HG02870 (cell line): ENCODE measurements at regions not wholly inside any gene's neighbourhood (a gene's known extent, or its start where the extent isn't known, plus 50 kb on each side); places are given as distances from the start of the nearest gene placed in this dataset.
A peak's percentile ranks its signal among the peaks of the same experiment; 100 is the strongest.
"Not testable (repeated sequence)": the region's sequence is repeated elsewhere in the genome, so short reads cannot be mapped to it uniquely, and the experiment has no call there.

Source experiments
- ATAC-seq: cut with Tn5 transposase; IDR thresholded peaks from one replicate; pipeline ENCODE4 v1.9.1; 2021; ENCODE audit warnings: mild to moderate bottlenecking, moderate library complexity; ENCODE audit not compliant: unreplicated experiment

DNA sequence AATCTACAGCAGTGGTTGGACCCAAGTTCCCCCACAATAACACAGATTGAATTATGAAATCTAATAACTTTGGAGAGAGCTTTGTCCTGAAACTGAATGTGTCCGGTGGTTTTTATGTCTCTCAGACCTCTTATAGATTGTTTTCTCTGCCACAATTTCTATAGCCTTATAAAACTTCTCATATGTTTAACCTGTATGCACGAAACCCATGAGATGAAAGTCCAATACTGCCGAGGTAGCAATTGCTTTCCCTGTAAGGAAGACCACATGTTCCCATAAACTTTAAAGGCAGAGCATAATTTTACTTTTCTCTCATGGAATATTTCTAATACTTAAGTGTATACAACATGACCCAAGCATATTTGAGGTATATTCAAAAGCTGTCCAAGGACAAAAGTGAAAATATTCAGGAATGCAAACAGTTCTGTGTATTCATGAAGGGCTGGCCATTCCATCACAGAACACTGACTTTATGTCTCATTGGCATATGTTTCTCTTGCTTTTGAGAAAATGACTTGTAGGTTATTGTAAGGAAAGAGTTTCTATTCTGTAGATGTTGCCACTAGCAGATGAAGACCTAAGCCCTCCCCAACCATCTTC is 94.4 kb upstream of the TLE4 start:
- no peak for ATAC-seq

DNA sequence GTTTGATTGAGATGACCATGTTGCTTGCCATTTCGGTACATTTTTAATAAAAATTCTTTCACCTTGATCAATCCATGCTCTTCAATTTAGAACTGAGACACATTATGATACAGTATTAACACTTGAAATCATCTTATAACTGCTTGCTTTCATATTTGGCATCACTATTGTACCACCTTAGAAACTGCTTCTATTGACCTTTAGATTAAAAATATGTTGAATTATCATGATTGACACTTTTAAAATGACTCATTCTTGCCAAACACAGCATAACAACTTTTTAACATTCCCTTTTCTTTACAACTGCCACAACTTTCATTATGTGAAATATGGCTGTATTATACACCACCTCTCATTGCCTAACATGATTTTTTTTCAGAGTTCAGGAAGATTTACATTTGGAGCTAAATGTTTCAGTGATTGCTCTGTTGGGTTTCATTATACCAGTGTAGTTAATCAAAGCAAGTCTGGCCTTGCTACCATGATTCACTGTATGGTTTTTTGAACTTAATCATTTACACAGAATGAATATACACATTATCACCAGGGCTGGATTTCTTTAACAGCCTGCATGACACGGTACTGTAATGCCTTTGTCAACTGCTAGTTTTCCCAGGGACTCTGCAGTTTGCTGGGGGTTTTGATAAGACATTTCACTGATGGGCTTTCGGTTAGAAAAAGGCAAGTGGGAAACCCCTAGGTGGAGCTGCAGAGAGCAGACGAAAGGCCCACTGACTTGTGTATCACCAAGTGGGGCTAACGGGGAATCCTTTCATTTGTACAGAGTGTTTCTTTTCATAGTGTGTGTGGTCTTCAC is 93.6 kb upstream of the TLE4 start:
- ATAC-seq, result peak; percentile 83

DNA sequence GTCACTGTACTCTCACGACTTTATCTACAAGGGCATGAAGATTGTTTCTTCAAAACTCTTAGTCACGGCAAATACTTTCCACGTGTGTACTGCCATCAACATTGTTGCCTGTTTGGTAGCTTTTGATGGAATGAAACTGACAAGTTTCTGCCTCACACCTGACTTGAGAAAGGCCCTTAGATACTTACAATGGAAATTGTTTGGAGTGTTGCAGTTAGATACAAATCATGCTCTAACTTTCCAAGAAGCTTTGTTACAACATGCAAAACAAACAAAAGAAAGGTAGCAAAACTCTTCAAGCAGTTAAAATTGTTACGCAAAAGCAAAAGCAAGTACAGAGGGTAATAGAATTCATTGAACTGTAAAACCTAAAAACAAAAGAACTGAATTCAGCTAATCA is 91.1 kb upstream of the TLE4 start:
- no peak for ATAC-seq

DNA sequence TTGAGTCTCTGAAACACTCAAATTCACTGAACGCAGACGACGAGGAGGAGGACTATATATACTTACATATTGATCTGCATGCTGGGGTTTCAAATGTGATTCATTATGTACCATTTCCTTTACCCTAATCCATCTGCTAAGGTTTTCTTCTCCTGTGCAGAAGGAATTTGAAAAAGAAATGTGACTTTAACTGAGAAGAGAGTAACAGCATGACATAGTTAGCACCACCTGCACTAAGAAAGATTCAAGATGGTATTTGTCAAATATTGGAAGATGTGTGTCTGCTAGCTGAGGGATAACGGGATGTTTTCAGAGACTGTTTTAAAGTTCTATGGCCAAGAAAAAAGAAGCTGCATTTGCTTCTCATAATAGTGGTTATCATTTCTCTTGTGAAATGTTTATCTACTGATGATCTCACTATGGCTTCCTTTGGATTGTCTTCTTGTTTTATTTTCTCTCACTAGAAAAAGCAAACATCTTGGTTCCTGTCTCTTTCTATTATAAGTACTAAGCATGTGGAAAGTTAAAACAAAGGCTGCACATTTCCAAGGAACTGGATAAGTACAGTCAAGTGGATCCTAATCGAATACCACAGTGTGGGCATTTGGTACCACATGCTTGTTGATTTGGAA is 89.8 kb upstream of the TLE4 start:
- ATAC-seq, result no peak

DNA sequence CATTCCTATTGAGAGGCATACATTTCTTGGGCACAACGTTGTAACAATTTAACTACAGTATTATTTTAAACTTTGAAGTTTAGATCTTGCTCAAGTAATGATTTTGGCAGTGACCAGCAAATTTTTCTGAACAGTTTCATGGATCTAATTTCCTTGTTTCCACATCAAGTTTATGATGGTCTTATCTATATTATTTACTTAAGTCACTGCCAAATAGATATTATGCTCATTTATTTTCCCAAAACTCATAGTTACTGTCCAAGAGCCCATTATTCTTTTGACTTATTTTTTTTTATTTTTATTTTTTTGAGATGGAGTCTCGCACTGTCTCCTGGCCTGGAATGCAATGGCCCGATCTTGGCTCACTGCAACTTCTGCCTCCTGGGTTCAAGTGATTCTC is 86.5 kb upstream of the TLE4 start:
- ATAC-seq, result no peak

DNA sequence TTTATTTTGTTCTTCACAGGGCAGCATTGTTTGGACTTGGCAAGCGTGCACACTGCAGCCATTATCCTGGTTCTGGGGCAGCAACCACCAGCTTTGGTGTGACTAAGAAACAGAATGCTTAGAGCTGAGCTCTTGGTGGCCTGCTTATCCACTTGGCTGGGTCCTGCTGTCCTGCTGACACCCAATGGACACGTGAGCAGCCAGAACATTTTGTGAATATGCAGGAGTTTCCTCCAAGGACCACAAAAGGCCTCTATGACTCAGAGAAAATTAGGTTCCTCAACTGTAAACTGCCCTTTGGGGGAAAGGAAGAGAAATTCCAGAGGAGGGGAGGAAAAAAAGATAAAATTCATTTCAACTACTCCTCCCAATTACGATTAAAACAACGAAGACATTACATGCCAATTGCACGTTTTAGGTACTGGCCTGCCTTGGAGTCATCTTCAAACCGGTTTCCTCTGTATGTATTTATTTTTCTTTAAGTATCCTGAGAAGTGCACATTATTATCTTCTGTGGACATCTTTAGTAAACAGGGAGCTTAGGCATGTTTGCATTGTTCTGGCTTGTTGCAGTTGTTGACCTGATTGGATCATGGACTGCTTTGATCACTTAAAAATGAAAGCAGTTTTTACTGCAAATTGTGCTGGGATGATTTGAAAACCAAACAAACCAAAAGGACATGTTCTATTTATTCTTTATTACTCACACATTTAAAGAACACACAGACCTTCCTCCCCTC is 82.3 kb upstream of the TLE4 start:
- no peak for ATAC-seq

DNA sequence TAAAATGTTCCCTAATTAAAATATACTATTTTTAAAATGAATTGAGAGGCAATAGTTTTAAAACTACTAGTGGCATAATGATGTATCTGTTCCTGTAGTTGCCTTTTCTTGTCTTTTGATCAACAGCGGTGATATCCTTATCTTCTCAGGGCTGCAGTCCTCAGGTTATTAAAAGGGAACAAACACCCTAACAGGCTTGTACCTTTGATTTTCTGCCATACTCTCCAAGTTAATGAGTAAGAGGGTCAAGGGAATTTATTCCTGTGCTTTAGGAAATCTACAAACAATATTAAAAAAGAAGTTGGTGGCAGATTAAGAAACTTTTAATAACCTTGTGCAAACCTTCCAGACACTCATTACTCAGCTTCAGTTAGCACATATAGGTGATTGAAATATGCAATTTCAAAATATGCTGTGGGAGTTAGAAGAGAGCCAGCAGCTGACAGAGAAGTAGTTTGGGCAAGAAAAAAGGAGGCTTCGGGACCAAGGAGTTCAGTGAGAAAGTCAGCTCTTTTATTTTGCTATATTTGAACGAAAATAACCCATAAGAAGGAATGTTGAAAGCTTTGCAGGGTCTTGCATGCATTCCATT is 81.0 kb upstream of the TLE4 start:
- ATAC-seq, result no peak

DNA sequence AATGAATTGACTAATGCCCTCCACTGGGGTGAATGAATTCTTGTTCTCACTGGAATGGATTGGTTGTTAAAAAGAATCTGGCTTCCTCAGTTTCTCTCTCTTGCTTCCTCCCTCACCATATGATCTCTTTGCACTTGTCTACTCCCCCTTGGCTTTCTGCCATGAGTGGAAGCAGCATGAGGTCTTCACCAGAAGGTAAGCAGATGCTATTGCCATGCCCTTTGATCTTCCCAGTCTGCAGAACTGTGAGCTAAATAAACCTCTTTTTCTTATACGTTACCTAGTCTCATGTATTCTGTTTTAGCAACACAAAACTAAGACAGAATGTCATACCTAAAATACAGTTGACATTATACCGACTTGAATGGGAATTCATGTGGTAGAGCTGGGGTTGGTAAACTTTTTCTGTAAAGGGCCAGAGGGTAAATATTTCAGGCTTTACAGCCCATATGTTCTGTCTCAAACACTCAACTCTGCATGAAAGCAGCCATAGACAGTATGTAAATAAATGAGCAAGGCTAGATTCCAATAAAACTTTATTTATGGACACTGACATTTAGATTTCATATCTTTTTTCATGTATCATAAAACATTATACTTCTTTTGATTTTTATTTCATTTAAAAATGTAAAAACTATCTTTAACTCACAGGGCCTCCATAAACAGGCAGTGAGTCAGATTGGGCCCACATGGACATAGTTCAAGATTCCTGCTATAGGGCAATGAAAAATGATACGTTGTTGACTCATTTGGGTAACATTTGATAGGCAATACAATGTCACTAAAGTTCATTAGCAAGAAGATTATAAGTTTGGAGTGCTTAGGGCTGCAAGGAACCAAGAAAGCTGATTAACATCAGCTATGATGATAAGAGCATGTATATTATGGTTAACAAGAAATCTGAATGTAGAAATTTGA is 79.4 kb upstream of the TLE4 start:
- no peak for ATAC-seq

DNA sequence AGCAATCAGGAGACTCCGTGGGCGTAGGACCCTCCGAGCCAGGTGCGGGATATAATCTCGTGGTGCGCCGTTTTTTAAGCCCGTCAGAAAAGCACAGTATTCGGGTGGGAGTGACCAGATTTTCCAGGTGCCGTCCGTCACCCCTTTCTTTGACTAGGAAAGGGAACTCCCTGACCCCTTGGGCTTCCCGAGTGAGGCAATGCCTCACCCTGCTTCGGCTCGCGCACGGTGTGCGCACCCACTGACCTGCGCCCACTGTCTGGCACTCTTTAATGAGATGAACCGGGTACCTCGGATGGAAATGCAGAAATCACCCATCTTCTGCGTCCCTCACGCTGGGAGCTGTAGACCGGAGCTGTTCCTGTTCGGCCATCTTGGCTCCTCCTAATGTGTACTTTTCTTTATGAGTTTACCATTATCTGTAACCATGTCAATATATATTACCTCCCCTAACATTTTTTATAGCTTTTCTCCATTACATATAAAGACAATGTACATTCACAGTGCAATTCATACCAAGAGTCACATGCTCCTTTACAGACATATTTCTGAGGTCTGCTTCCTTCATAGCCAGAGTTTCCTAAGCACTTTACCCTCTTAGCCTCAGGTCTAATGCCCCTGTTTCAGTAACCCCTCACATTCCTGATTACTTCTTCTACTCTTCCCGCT is 71.4 kb upstream of the TLE4 start:
- ATAC-seq, result not testable (repeated sequence)

DNA sequence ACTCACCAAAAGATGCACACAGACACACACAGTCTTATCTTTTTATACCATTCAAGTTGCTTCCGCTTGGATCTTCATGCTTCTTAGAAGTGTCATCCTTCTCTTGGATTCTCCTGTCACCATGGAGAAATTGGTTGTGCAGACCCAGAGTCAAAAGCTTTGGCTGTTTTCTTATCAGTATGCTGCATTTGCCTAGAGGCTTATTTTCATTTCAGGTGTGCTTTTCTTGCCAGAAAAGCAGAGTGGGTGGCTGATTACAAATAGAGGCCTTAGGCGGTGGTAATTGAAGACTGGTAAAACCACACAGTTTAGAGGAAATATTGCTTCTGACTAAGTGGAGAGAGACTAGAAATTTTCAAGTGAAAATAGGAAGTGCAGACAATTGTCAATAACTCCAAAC is 70.2 kb upstream of the TLE4 start:
- ATAC-seq, result no peak

DNA sequence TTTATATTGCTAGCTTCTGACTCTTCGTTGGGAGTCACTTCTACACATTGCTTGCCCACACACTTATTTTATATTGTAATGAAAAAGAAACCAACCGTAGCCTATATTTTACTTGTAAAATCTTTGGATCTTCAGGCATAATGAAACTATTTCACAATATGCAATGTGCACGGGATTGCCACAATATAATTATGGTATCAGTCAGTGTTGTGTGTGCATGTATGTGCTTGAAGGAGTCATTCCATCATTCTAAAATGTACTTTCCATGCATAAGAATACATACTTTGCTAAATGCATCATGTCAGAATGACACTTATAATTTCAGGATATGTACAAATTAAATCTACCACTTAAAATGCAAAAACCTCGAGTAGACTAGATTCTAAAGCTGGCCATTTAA is 64.0 kb upstream of the TLE4 start:
- no peak for ATAC-seq

DNA sequence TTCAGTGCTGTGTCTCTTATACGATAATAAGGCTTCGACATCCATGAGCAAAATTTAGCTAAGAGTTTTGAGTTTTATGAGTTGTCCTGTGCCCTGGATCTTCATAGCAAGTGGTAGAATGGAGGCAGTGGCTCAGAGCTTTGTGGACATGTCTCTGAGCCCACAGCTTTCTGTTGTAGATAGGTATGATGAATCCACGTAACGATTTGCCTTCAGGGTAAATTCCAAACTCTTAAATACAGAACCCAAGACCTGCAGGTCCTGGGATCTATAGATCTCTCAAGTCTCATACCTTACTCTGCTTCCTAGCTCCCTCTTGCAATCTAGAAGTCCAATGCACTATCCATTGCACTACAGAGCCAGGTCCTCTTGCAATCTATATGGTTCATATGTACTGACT is 59.5 kb upstream of the TLE4 start:
- ATAC-seq, result no peak
